ENCODE measurements at regions not wholly inside any gene's neighbourhood (a gene's known extent, or its start where the extent isn't known, plus 50 kb on each side); places are given as distances from the start of the nearest gene placed in this dataset.

- TF ChIP-seq CTCF (IDR thresholded peaks at IDR 0.05) = no peak
- no peak for TF ChIP-seq POLR2A (IDR thresholded peaks at IDR 0.05)
- no peak for TF ChIP-seq POLR2AphosphoS5 (IDR thresholded peaks at IDR 0.05)
These were observed 234.4 kb downstream of the NDUFA10 start for GRCh38 chr2:239790721-239791120.
